PC-9 (cell line): ENCODE measurements at regions not wholly inside any gene's neighbourhood (a gene's known extent, or its start where the extent isn't known, plus 50 kb on each side); places are given as distances from the start of the nearest gene placed in this dataset.
"Not testable (repeated sequence)": the region's sequence is repeated elsewhere in the genome, so short reads cannot be mapped to it uniquely, and the experiment has no call there.

Experiments used
- EZH2 ChIP-seq: fragments of 200-600 bp; sonication (generic); IDR thresholded peaks from 2 replicates; pipeline ENCODE4 v1.8.0; 2017; ENCODE audit warnings: antibody characterized with exemption, low read depth
- TF ChIP-seq, protein P1 (sequence below): fragments of 200-600 bp; sonication (generic); conservative IDR thresholded peaks from 2 replicates; pipeline ENCODE4 v1.6.1; 2017; ENCODE audit warnings: mixed run types, antibody characterized with exemption, mild to moderate bottlenecking, moderate library complexity

GRCh38 chr7:145349452-145349851 lies 513.6 kb upstream of the TPK1 start:
- TF ChIP-seq, protein P1, sequence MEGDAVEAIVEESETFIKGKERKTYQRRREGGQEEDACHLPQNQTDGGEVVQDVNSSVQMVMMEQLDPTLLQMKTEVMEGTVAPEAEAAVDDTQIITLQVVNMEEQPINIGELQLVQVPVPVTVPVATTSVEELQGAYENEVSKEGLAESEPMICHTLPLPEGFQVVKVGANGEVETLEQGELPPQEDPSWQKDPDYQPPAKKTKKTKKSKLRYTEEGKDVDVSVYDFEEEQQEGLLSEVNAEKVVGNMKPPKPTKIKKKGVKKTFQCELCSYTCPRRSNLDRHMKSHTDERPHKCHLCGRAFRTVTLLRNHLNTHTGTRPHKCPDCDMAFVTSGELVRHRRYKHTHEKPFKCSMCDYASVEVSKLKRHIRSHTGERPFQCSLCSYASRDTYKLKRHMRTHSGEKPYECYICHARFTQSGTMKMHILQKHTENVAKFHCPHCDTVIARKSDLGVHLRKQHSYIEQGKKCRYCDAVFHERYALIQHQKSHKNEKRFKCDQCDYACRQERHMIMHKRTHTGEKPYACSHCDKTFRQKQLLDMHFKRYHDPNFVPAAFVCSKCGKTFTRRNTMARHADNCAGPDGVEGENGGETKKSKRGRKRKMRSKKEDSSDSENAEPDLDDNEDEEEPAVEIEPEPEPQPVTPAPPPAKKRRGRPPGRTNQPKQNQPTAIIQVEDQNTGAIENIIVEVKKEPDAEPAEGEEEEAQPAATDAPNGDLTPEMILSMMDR = not testable (repeated sequence)
- not testable (repeated sequence) for TF ChIP-seq EZH2
